ENCODE measurements at regions not wholly inside any gene's neighbourhood (a gene's known extent, or its start where the extent isn't known, plus 50 kb on each side); places are given as distances from the start of the nearest gene placed in this dataset.

GRCh38 chr4:163795885-163796284 is 301.4 kb downstream of the TMA16 start:
- TF ChIP-seq CTCF (IDR thresholded peaks at IDR 0.05; ENCODE audit: poor library complexity, severe bottlenecking) (no peak), SMC3 (conservative IDR thresholded peaks at IDR 0.05; ENCODE audit: poor library complexity) (no peak)
